ENCODE measurements at regions not wholly inside any gene's neighbourhood (a gene's known extent, or its start where the extent isn't known, plus 50 kb on each side); places are given as distances from the start of the nearest gene placed in this dataset.

DNA sequence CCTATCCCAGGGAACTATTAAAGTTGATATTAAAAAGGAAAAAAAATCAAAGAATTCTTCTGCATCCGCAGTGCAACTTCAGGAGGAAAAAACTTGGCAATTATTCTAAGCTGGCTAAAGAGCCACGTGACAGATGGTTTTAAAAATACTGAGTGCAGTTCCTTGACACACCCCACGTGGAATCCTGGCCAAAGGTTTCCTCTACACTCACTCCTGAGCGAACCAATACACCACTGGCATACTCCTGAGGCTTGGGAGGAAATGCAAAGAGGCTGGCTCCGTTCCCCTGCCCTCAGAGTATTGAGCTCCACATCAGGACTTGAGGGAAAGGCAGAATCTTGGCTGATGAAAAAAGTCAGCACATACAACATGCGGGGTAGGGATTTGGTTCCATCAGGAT is 133.8 kb upstream of the ATP6AP2 start:
- no peaks in the 10 kb centered on the region for H3K27me3 Mint-ChIP-seq
- no peak overlapping the region for H3K27ac Mint-ChIP-seq
- H3K9me3 Mint-ChIP-seq, result no peaks in the 10 kb centered on the region
- H3K4me3 Mint-ChIP-seq, result no peak overlapping the region
- no peaks in the 10 kb centered on the region for H3K36me3 Mint-ChIP-seq
- H3K4me1 Mint-ChIP-seq, result no peaks in the 10 kb centered on the region

- H3K36me3 Mint-ChIP-seq, result no peaks in the 10 kb centered on the region
- H3K27me3 Mint-ChIP-seq, result no peaks in the 10 kb centered on the region
- H3K4me3 Mint-ChIP-seq, result no peak overlapping the region
- H3K27ac Mint-ChIP-seq, result no peak overlapping the region
- no peaks in the 10 kb centered on the region for H3K4me1 Mint-ChIP-seq
- no peaks in the 10 kb centered on the region for H3K9me3 Mint-ChIP-seq
Observed at GRCh38 chrX:40445691-40446090, 135.1 kb upstream of the ATP6AP2 start.

DNA sequence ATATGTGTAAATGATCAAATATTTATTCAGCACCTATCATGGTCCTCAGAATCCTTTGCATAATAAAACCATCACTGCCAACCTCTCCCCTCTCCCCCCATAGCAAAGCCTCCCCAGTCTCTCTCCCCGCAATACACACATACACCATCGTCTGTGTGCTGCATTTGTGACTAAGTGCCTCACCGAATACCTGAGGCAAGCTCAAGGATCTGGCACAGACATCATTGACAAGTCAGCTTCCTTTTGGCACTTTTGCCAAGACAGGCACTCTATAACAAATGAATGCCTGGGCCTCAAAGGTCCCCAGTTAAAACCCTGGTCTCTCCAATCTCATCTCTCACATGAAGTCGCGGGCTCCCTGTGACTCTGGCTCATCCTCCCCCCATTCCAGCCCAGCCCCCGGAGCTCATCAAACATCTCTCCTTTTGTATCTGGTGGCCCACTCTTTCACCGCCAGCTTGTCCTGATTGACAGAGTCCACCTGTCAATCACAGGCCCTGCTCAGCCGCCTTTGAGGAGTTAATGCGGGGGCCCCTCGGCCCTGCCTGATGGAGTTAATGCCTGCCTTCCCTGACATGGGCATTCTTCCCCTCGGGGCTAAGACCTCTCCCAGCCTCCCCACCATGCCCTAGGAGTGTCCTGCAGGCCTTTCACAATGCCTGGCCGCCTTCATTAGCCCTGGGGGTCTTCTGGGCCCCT is 135.8 kb upstream of the ATP6AP2 start:
- no peak overlapping the region for H3K4me3 Mint-ChIP-seq
- no peaks in the 10 kb centered on the region for H3K27me3 Mint-ChIP-seq
- H3K4me1 Mint-ChIP-seq, result no peaks in the 10 kb centered on the region
- no peak overlapping the region for H3K27ac Mint-ChIP-seq
- no peaks in the 10 kb centered on the region for H3K9me3 Mint-ChIP-seq
- no peaks in the 10 kb centered on the region for H3K36me3 Mint-ChIP-seq

- Mint-ChIP-seq H3K9me3 (no peaks in the 10 kb centered on the region), H3K4me3 (no peak overlapping the region), H3K27ac (no peak overlapping the region), H3K4me1 (no peaks in the 10 kb centered on the region), H3K27me3 (no peaks in the 10 kb centered on the region), H3K36me3 (no peaks in the 10 kb centered on the region)
Observed at GRCh38 chrX:40444133-40444532, 136.6 kb upstream of the ATP6AP2 start.

- no peaks in the 10 kb centered on the region for H3K9me3 Mint-ChIP-seq
- no peaks in the 10 kb centered on the region for H3K27me3 Mint-ChIP-seq
- H3K36me3 Mint-ChIP-seq, result no peaks in the 10 kb centered on the region
- no peak overlapping the region for H3K27ac Mint-ChIP-seq
- H3K4me1 Mint-ChIP-seq, result no peaks in the 10 kb centered on the region
- no peak overlapping the region for H3K4me3 Mint-ChIP-seq
Observed at GRCh38 chrX:40440866-40441265, 139.9 kb upstream of the ATP6AP2 start.

- H3K27ac Mint-ChIP-seq, result no peak overlapping the region
- H3K27me3 Mint-ChIP-seq, result no peaks in the 10 kb centered on the region
- no peaks in the 10 kb centered on the region for H3K36me3 Mint-ChIP-seq
- no peaks in the 10 kb centered on the region for H3K9me3 Mint-ChIP-seq
- no peaks in the 10 kb centered on the region for H3K4me1 Mint-ChIP-seq
- no peak overlapping the region for H3K4me3 Mint-ChIP-seq
Observed at GRCh38 chrX:40439625-40440532, 140.9 kb upstream of the ATP6AP2 start.

- Mint-ChIP-seq H3K36me3 (no peaks in the 10 kb centered on the region), H3K4me3 (no peak overlapping the region), H3K27ac (no peak overlapping the region), H3K4me1 (no peaks in the 10 kb centered on the region), H3K9me3 (no peaks in the 10 kb centered on the region), H3K27me3 (no peaks in the 10 kb centered on the region)
Observed at GRCh38 chrX:40437348-40437747, 143.4 kb upstream of the ATP6AP2 start.

- no peaks in the 10 kb centered on the region for H3K9me3 Mint-ChIP-seq
- no peak overlapping the region for H3K27ac Mint-ChIP-seq
- H3K4me3 Mint-ChIP-seq, result no peak overlapping the region
- no peaks in the 10 kb centered on the region for H3K27me3 Mint-ChIP-seq
- H3K4me1 Mint-ChIP-seq, result no peaks in the 10 kb centered on the region
- H3K36me3 Mint-ChIP-seq, result no peaks in the 10 kb centered on the region
Observed at GRCh38 chrX:40434947-40435346, 145.8 kb upstream of the ATP6AP2 start.

DNA sequence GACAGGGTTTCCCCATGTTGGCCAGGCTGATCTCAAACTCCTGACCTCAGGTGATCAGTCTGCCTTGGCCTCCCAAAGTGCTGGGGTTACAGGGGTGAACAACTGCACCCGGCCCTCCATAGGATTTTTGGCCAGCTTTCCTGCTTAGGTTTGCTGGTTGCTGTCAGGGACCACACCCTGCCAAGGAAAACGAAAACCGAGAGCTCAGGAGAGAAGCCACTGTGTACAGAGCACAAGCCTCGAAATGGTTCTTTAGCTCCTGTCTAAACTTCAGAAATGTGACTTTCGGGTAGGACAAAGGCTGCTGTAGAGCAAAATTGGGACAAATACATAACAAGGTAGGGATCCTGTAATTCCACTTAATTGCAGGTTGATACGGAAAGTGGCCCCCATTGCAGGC is 146.3 kb upstream of the ATP6AP2 start:
- Mint-ChIP-seq H3K36me3 (no peaks in the 10 kb centered on the region), H3K27me3 (no peaks in the 10 kb centered on the region), H3K9me3 (no peaks in the 10 kb centered on the region), H3K27ac (no peak overlapping the region), H3K4me1 (no peaks in the 10 kb centered on the region), H3K4me3 (no peak overlapping the region)

DNA sequence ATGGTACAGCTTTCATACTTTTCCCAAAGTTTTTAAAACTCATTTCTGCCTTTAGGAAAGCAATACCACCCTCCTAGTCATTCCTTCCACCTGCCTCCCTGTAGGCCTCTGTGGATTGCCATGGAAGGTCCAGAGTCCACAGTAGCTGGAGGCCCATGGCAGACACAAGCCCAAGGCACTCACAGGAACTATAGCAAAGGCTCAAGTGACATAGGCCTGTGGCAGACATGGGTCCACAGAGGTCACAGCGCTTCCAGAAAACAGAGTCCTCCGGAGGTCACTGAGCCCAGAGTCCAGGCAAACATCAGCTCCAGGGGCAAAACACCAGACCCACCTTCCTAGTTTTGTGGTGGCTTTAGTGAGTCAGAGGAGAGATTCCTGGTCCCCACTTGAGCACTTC is 147.6 kb upstream of the ATP6AP2 start:
- H3K27ac Mint-ChIP-seq, result no peak overlapping the region
- H3K4me1 Mint-ChIP-seq, result no peaks in the 10 kb centered on the region
- H3K9me3 Mint-ChIP-seq, result no peaks in the 10 kb centered on the region
- no peaks in the 10 kb centered on the region for H3K36me3 Mint-ChIP-seq
- H3K27me3 Mint-ChIP-seq, result no peaks in the 10 kb centered on the region
- H3K4me3 Mint-ChIP-seq, result no peak overlapping the region

DNA sequence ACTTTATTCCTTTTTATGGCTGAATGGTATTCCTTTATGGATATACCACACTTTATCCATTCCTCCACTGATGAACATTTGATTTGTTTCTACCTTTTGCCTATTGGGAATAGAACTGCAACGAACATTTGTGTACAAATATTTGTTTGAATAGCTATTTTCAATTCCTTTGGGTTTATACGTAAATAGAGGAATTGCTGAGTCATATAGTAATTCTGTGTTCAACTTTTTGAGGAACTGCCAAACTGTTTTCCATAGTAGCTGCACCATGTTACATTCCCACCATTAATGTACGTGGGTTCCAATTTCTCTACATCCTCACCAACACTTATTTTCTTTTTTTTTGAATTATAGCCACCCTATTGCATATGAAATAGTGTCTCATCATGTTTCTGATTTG is 156.5 kb upstream of the ATP6AP2 start:
- no peaks in the 10 kb centered on the region for H3K27me3 Mint-ChIP-seq
- H3K36me3 Mint-ChIP-seq, result no peaks in the 10 kb centered on the region
- H3K4me1 Mint-ChIP-seq, result no peaks in the 10 kb centered on the region
- H3K4me3 Mint-ChIP-seq, result no peak overlapping the region
- no peak overlapping the region for H3K27ac Mint-ChIP-seq
- no peaks in the 10 kb centered on the region for H3K9me3 Mint-ChIP-seq

DNA sequence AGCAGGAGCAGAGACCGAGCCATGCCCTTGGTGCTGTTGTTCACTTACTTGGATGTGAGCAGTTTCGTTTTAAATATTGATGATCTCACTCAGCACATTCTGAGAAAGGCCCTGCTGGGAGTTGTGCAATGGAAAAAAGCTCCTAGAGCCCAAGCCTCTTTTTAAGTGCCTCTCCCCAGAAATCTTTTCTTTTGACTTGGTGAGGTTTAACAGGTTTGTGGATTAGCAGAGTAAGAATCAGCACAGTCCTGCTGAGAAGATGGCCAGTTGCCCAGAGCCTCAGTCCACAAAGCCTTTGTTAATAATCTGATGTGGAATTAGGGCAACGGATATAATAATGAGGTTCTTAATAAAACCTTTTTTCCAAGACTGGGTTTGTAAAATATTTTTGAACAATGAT is 157.5 kb upstream of the ATP6AP2 start:
- Mint-ChIP-seq H3K36me3 (no peaks in the 10 kb centered on the region), H3K9me3 (no peaks in the 10 kb centered on the region), H3K4me3 (no peak overlapping the region), H3K27me3 (no peaks in the 10 kb centered on the region), H3K27ac (no peak overlapping the region), H3K4me1 (no peaks in the 10 kb centered on the region)

- H3K36me3 Mint-ChIP-seq, result no peaks in the 10 kb centered on the region
- no peak overlapping the region for H3K4me3 Mint-ChIP-seq
- no peaks in the 10 kb centered on the region for H3K27me3 Mint-ChIP-seq
- H3K9me3 Mint-ChIP-seq, result no peaks in the 10 kb centered on the region
- no peak overlapping the region for H3K27ac Mint-ChIP-seq
- no peaks in the 10 kb centered on the region for H3K4me1 Mint-ChIP-seq
Observed at GRCh38 chrX:40422021-40422420, 158.7 kb upstream of the ATP6AP2 start.

- Mint-ChIP-seq H3K4me3 (no peak overlapping the region), H3K9me3 (no peaks in the 10 kb centered on the region), H3K36me3 (no peaks in the 10 kb centered on the region), H3K27me3 (no peaks in the 10 kb centered on the region), H3K4me1 (no peaks in the 10 kb centered on the region), H3K27ac (no peak overlapping the region)
Observed at GRCh38 chrX:40420899-40421729, 159.7 kb upstream of the ATP6AP2 start.

- no peak overlapping the region for H3K27ac Mint-ChIP-seq
Observed at GRCh38 chrX:40418813-40419195, 162.0 kb upstream of the ATP6AP2 start.

More at GRCh38 chrX:40418813-40419195, 162.0 kb upstream of the ATP6AP2 start:
- Mint-ChIP-seq H3K4me1 (no peaks in the 10 kb centered on the region), H3K9me3 (no peaks in the 10 kb centered on the region), H3K4me3 (no peak overlapping the region), H3K36me3 (no peaks in the 10 kb centered on the region), H3K27me3 (no peaks in the 10 kb centered on the region)
